SK-N-SH (cell line): ENCODE measurements at regions not wholly inside any gene's neighbourhood (a gene's known extent, or its start where the extent isn't known, plus 50 kb on each side); places are given as distances from the start of the nearest gene placed in this dataset.

Source experiments
- CTCF ChIA-PET: fragments of 300-600, 350-600 bp; formaldehyde crosslinking; extraction: SDS; loops from one replicate; lab custom pipeline; 2021; lab: Yijun Ruan, JAX
- POLR2A ChIA-PET: fragments of 350-600 bp; sonication (Branson Sonifier 250); formaldehyde crosslinking; extraction: SDS; loops from one replicate; lab custom pipeline; 2020; ENCODE audit warnings: antibody characterized with exemption, inconsistent platforms; lab: Yijun Ruan, JAX
- DNase-seq: peaks from one replicate; pipeline ENCODE4 v3.0.0; 2012
- H2AFZ ChIP-seq: fragments of 200-600 bp; sonication (generic); 2 replicates; pipeline ENCODE4 v1.8.1; 2016; ENCODE audit warnings: antibody characterized with exemption, mild to moderate bottlenecking, low read depth
- H3F3A ChIP-seq: fragments of 200-600 bp; sonication (generic); replicated peaks from 2 replicates; pipeline ENCODE3; 2016; ENCODE audit warnings: antibody characterized with exemption, mild to moderate bottlenecking; ENCODE audit not compliant: insufficient read depth
- H3K27ac ChIP-seq, 2 experiments: fragments of 200-500 bp in 1 of 2; fragments of 200-600 bp in 1 of 2; sonication (Bioruptor generic) in 1 of 2; sonication (generic), shearing (Covaris generic) in 1 of 2; 2 replicates each; pipeline versions ENCODE4 v1.5.1 to v1.6.1; 2014 to 2016; ENCODE audit warnings: low read depth in 2 of 2, inconsistent platforms in 1 of 2, low read length in 1 of 2, mild to moderate bottlenecking in 1 of 2, mixed read lengths in 1 of 2
- H3K27me3 ChIP-seq: fragments of 200-600 bp; sonication (generic), shearing (Covaris generic); 2 replicates; pipeline ENCODE4 v1.6.1; 2016; ENCODE audit warnings: mixed run types; ENCODE audit not compliant: insufficient read depth
- H3K36me3 ChIP-seq, 2 experiments: fragments of 200-500 bp in 1 of 2; fragments of 200-600 bp in 1 of 2; sonication (Bioruptor generic) in 1 of 2; sonication (generic) in 1 of 2; replicated peaks in 1 of 2; 2 replicates each; pipeline versions ENCODE3 to v1.5.1; 2014 to 2016; ENCODE audit warnings: low read length in 1 of 2, mild to moderate bottlenecking in 1 of 2; ENCODE audit not compliant: insufficient read depth in 2 of 2, control insufficient read depth in 1 of 2
- H3K4me1 ChIP-seq, 2 experiments: fragments of 200-500 bp in 1 of 2; fragments of 200-600 bp in 1 of 2; sonication (Bioruptor generic) in 1 of 2; sonication (generic), shearing (Covaris generic) in 1 of 2; 2 replicates each; pipeline versions ENCODE4 v1.5.1 to v1.6.1; 2014 to 2016; ENCODE audit warnings: low read depth in 1 of 2, low read length in 1 of 2, mixed run types in 1 of 2; ENCODE audit not compliant: insufficient read depth in 2 of 2, control insufficient read depth in 1 of 2
- H3K4me2 ChIP-seq: fragments of 200-600 bp; sonication (generic), shearing (Covaris generic); 2 replicates; pipeline ENCODE4 v1.6.1; 2017; ENCODE audit warnings: mixed run types
- H3K4me3 ChIP-seq, 2 experiments: fragments of 200-500 bp in 1 of 2; fragments of 200-600 bp in 1 of 2; sonication (Bioruptor generic) in 1 of 2; sonication (generic), shearing (Covaris generic) in 1 of 2; 2 replicates each; pipeline versions ENCODE4 v1.5.1 to v1.8.1; 2014 to 2016; ENCODE audit warnings: low read depth in 2 of 2, inconsistent platforms in 1 of 2, low read length in 1 of 2, mild to moderate bottlenecking in 1 of 2, mixed read lengths in 1 of 2, moderate library complexity in 1 of 2
- H3K79me2 ChIP-seq: fragments of 200-600 bp; sonication (generic); 2 replicates; pipeline ENCODE4 v1.8.1; 2017; ENCODE audit warnings: mild to moderate bottlenecking; ENCODE audit not compliant: insufficient read depth
- H3K9ac ChIP-seq: fragments of 200-600 bp; sonication (generic); 2 replicates; pipeline ENCODE4 v1.6.1; 2017; ENCODE audit warnings: mixed run types
- H3K9me2 ChIP-seq: fragments of 200-600 bp; sonication (generic); 2 replicates; pipeline ENCODE4 v1.6.1; 2017; ENCODE audit warnings: mixed run types
- H3K9me3 ChIP-seq: fragments of 200-600 bp; sonication (generic); 2 replicates; pipeline ENCODE4 v1.6.1; 2017; ENCODE audit warnings: mixed run types, mild to moderate bottlenecking, moderate library complexity
- H4K20me1 ChIP-seq: fragments of 200-600 bp; sonication (generic); 2 replicates; pipeline ENCODE4 v1.6.1; 2017; ENCODE audit warnings: mild to moderate bottlenecking, mixed run types; ENCODE audit not compliant: insufficient read depth
- CTCF ChIP-seq: fragments of 200-600 bp; sonication (generic); IDR thresholded peaks from 2 replicates; pipeline ENCODE4 v1.6.1; 2017; ENCODE audit warnings: antibody characterized with exemption, mild to moderate bottlenecking, moderate library complexity
- ELF1 ChIP-seq: IDR thresholded peaks from 2 replicates; pipeline ENCODE4 v1.4.0; 2012
- FOSL2 ChIP-seq: IDR thresholded peaks from 2 replicates; pipeline ENCODE4 v1.4.0; 2012; ENCODE audit warnings: low read depth, mild to moderate bottlenecking, moderate library complexity, borderline replicate concordance
- GATA2 ChIP-seq: sonication (generic); formaldehyde crosslinking; IDR thresholded peaks from 2 replicates; pipeline ENCODE4 v1.5.0; 2020; ENCODE audit warnings: mild to moderate bottlenecking, missing genetic modification reagents
- NRF1 ChIP-seq: IDR thresholded peaks from 2 replicates; pipeline ENCODE4 v1.6.1; 2012; ENCODE audit warnings: low read depth, mild to moderate bottlenecking, low read length
- REST ChIP-seq: IDR thresholded peaks from 2 replicates; pipeline ENCODE4 v1.6.1; 2012; ENCODE audit warnings: mild to moderate bottlenecking, low read depth, low read length, moderate library complexity
- RFX5 ChIP-seq: IDR thresholded peaks from 2 replicates; pipeline ENCODE4 v1.6.1; 2012; ENCODE audit warnings: mild to moderate bottlenecking, improper control_type of control experiment, low read length
- RXRA ChIP-seq: IDR thresholded peaks from 2 replicates; pipeline ENCODE4 v1.4.0; 2012; ENCODE audit warnings: low read depth, mild to moderate bottlenecking, borderline replicate concordance
- TEAD4 ChIP-seq: IDR thresholded peaks from 2 replicates; pipeline ENCODE4 v1.4.0; 2012; ENCODE audit warnings: mild to moderate bottlenecking, borderline replicate concordance; ENCODE audit not compliant: insufficient read depth
- USF1 ChIP-seq: IDR thresholded peaks from 2 replicates; pipeline ENCODE4 v1.4.0; 2012; ENCODE audit warnings: low read depth, borderline replicate concordance
- USF2 ChIP-seq: fragments of 150-350 bp; IDR thresholded peaks from 2 replicates; pipeline ENCODE4 v1.6.1; 2017; ENCODE audit warnings: antibody characterized with exemption, low read length, low read depth, borderline replicate concordance
- WGBS: methylation state at CpG from one replicate; pipeline ENCODE4 v1.1.6; 2017; ENCODE audit warnings: low lambda C conversion rate; 5-methylcytosine and 5-hydroxymethylcytosine counted together

GRCh38 chr12:68998041-68998440 is 65.1 kb upstream of the CPM start:
- CTCF ChIA-PET = no interaction called here
- POLR2A ChIA-PET = no interaction called here
- no peak for TF ChIP-seq USF1
- no peak for TF ChIP-seq GATA2 (CRISPR knock-in tag)
- TF ChIP-seq REST = no peak
- TF ChIP-seq FOSL2 = no peak
- TF ChIP-seq ELF1 = no peak
- no peak for TF ChIP-seq CTCF
- no peak for TF ChIP-seq RFX5
- no peak for TF ChIP-seq TEAD4
- TF ChIP-seq NRF1 = no peak
- no peak for TF ChIP-seq RXRA
- TF ChIP-seq USF2 = no peak

More at GRCh38 chr12:68998041-68998440, 65.1 kb upstream of the CPM start:
- Histone ChIP-seq H3K9ac (no peak overlapping the region), H3F3A (no peaks in the 10 kb centered on the region), H3K4me1 (no peaks in the 10 kb centered on the region), H3K36me3 (no peaks in the 10 kb centered on the region), H2AFZ (no peak overlapping the region), H3K27me3 (no peaks in the 10 kb centered on the region), H3K79me2 (no peaks in the 10 kb centered on the region), H3K4me3 (no peak overlapping the region), H3K4me2 (no peak overlapping the region), H3K9me3 (no peaks in the 10 kb centered on the region), H4K20me1 (no peaks in the 10 kb centered on the region), H3K9me2 (no peaks in the 10 kb centered on the region), H3K27ac (no peak overlapping the region)
- WGBS = 34% methylated on average over 1 of the region's 1 CpG
- no peak for DNase-seq
